IMR-90 (cell line): ENCODE measurements at regions not wholly inside any gene's neighbourhood (a gene's known extent, or its start where the extent isn't known, plus 50 kb on each side); places are given as distances from the start of the nearest gene placed in this dataset.

Source experiments
- ATAC-seq: fragments of 200-7000 bp; cut with Tn5 transposase; 2 replicates; pipeline ENCODE4 v1.9.1; 2020; ENCODE audit warnings: low read depth, mild to moderate bottlenecking, moderate library complexity
- BruUV-seq: library from RNA; stranded (reverse); fragments of 400-500 nt; replicated peaks from 2 replicates; lab custom pipeline; 2021; lab: Mats Ljungman, UMichigan
- CTCF ChIA-PET: fragments of 300-600 bp; formaldehyde crosslinking; extraction: SDS; loops from one replicate; lab custom pipeline; 2021; ENCODE audit warnings: antibody characterized with exemption; lab: Yijun Ruan, JAX
- POLR2A ChIA-PET: fragments of 300-600 bp; sonication (Branson Sonifier 250); formaldehyde crosslinking; loops from one replicate; lab custom pipeline; 2022; ENCODE audit warnings: antibody characterized with exemption; ENCODE audit not compliant: unreplicated experiment; lab: Charles Lee
- DNase-seq: peaks from one replicate; pipeline ENCODE4 v3.0.0; 2013
- H2AFZ ChIP-seq: replicated peaks from 2 replicates; pipeline ENCODE3; 2013; ENCODE audit warnings: low read length, mild to moderate bottlenecking; ENCODE audit not compliant: poor library complexity
- H2AK5ac ChIP-seq: 2 replicates; pipeline ENCODE4 v1.6.1; 2013; ENCODE audit warnings: low read depth, low read length, inconsistent platforms
- H2AK9ac ChIP-seq: replicated peaks from 2 replicates; pipeline ENCODE3; 2013; ENCODE audit warnings: mild to moderate bottlenecking, low read depth, low read length, moderate library complexity; ENCODE audit not compliant: poor library complexity
- H2BK120ac ChIP-seq: 2 replicates; pipeline ENCODE4 v1.6.1; 2013; ENCODE audit warnings: low read depth, low read length, inconsistent platforms
- H2BK15ac ChIP-seq: 3 replicates; pipeline ENCODE4 v1.6.1; 2013; ENCODE audit warnings: low read depth, low read length, inconsistent platforms
- H2BK20ac ChIP-seq: 2 replicates; pipeline ENCODE4 v1.6.1; 2013; ENCODE audit warnings: low read depth, mild to moderate bottlenecking, inconsistent platforms, low read length, moderate library complexity
- H2BK5ac ChIP-seq: 2 replicates; pipeline ENCODE4 v1.6.1; 2013; ENCODE audit warnings: mild to moderate bottlenecking, low read depth, low read length, inconsistent platforms; ENCODE audit not compliant: poor library complexity, severe bottlenecking
- H3K14ac ChIP-seq: replicated peaks from 2 replicates; pipeline ENCODE4 v1.6.1; 2013; ENCODE audit warnings: low read depth, low read length, inconsistent platforms
- H3K18ac ChIP-seq: 2 replicates; pipeline ENCODE4 v1.6.1; 2013; ENCODE audit warnings: low read depth, low read length, control low read depth
- H3K23ac ChIP-seq: 2 replicates; pipeline ENCODE4 v1.6.1; 2013; ENCODE audit warnings: low read depth, low read length, inconsistent platforms
- H3K27ac ChIP-seq: 2 replicates; pipeline ENCODE4 v1.5.1; 2013; ENCODE audit warnings: mild to moderate bottlenecking, control low read depth, low read length; ENCODE audit not compliant: insufficient read depth
- H3K27me3 ChIP-seq: 2 replicates; pipeline ENCODE4 v1.6.1; 2013; ENCODE audit warnings: low read length; ENCODE audit not compliant: control insufficient read depth, insufficient read depth
- H3K36me3 ChIP-seq: 2 replicates; pipeline ENCODE4 v1.6.1; 2013; ENCODE audit warnings: low read length, mixed read lengths; ENCODE audit not compliant: control insufficient read depth, insufficient read depth
- H3K4ac ChIP-seq: 2 replicates; pipeline ENCODE4 v1.6.1; 2013; ENCODE audit warnings: low read depth, low read length, inconsistent platforms
- H3K4me1 ChIP-seq: 2 replicates; pipeline ENCODE4 v1.6.1; 2013; ENCODE audit warnings: low read length, mixed read lengths; ENCODE audit not compliant: control insufficient read depth, insufficient read depth
- H3K4me2 ChIP-seq: 2 replicates; pipeline ENCODE4 v1.6.1; 2013; ENCODE audit warnings: low read depth, mild to moderate bottlenecking, control low read depth, low read length, moderate library complexity
- H3K4me3 ChIP-seq: 2 replicates; pipeline ENCODE4 v1.5.1; 2013; ENCODE audit warnings: low read depth, mild to moderate bottlenecking, control low read depth, low read length, moderate library complexity; ENCODE audit not compliant: insufficient read depth
- H3K56ac ChIP-seq: 2 replicates; pipeline ENCODE4 v1.6.1; 2013; ENCODE audit warnings: low read length, inconsistent platforms; ENCODE audit not compliant: insufficient read depth; ENCODE audit errors: extremely low read depth
- H3K79me1 ChIP-seq, 2 experiments: 2 replicates each; pipeline ENCODE4 v1.6.1; 2013; ENCODE audit warnings: low read length in 2 of 2, inconsistent platforms in 1 of 2, low read depth in 1 of 2
- H3K9ac ChIP-seq: 2 replicates; pipeline ENCODE4 v1.6.1; 2013; ENCODE audit warnings: low read depth, low read length, control low read depth
- H3K9me1 ChIP-seq: 2 replicates; pipeline ENCODE4 v1.6.1; 2013; ENCODE audit warnings: low read length, inconsistent platforms; ENCODE audit not compliant: insufficient read depth
- H3K9me3 ChIP-seq: 2 replicates; pipeline ENCODE4 v1.6.1; 2013; ENCODE audit warnings: low read length; ENCODE audit not compliant: control insufficient read depth, insufficient read depth
- H4K20me1 ChIP-seq: 2 replicates; pipeline ENCODE4 v1.6.1; 2013; ENCODE audit warnings: low read length, inconsistent platforms; ENCODE audit not compliant: insufficient read depth
- H4K5ac ChIP-seq: 2 replicates; pipeline ENCODE4 v1.6.1; 2013; ENCODE audit warnings: mild to moderate bottlenecking, low read depth, low read length, control low read depth
- H4K8ac ChIP-seq, 2 experiments: 2 replicates each; pipeline ENCODE4 v1.6.1; 2013; ENCODE audit warnings: low read depth in 2 of 2, low read length in 2 of 2, control low read depth in 1 of 2, inconsistent platforms in 1 of 2
- H4K91ac ChIP-seq: 2 replicates; pipeline ENCODE4 v1.6.1; 2013; ENCODE audit warnings: low read depth, low read length, inconsistent platforms; ENCODE audit not compliant: insufficient read depth
- BHLHE40 ChIP-seq: fragments of 150-350 bp; IDR thresholded peaks from 2 replicates; pipeline ENCODE4 v1.6.1; 2016; ENCODE audit warnings: mild to moderate bottlenecking, low read depth, low read length
- CEBPB ChIP-seq: IDR thresholded peaks from 2 replicates; pipeline ENCODE4 v1.6.1; 2012; ENCODE audit warnings: low read depth, low read length, improper control_type of control experiment
- CHD1 ChIP-seq: IDR thresholded peaks from 2 replicates; pipeline ENCODE4 v1.6.1; 2012; ENCODE audit warnings: low read depth, low read length, improper control_type of control experiment
- FOS ChIP-seq: fragments of 150-350 bp; IDR thresholded peaks from 2 replicates; pipeline ENCODE4 v1.6.1; 2016; ENCODE audit warnings: low read depth, low read length
- MAFK ChIP-seq: IDR thresholded peaks from 2 replicates; pipeline ENCODE4 v1.6.1; 2012; ENCODE audit warnings: low read depth, low read length, improper control_type of control experiment
- MAZ ChIP-seq: IDR thresholded peaks from 2 replicates; pipeline ENCODE4 v1.6.1; 2012; ENCODE audit warnings: low read depth, mild to moderate bottlenecking, low read length, improper control_type of control experiment, moderate library complexity, borderline replicate concordance
- MXI1 ChIP-seq: IDR thresholded peaks from 2 replicates; pipeline ENCODE4 v1.6.1; 2012; ENCODE audit warnings: low read depth, mild to moderate bottlenecking, low read length, moderate library complexity, borderline replicate concordance
- NFE2L2 ChIP-seq: fragments of 150-350 bp; IDR thresholded peaks from 2 replicates; pipeline ENCODE4 v1.6.1; 2016; ENCODE audit warnings: low read depth, mild to moderate bottlenecking, low read length
- POLR2A ChIP-seq: IDR thresholded peaks from 2 replicates; pipeline ENCODE4 v1.6.1; 2012; ENCODE audit warnings: mild to moderate bottlenecking, low read depth, low read length
- RAD21 ChIP-seq: IDR thresholded peaks from 2 replicates; pipeline ENCODE4 v1.6.1; 2012; ENCODE audit warnings: low read length, improper control_type of control experiment
- RCOR1 ChIP-seq: IDR thresholded peaks from 2 replicates; pipeline ENCODE4 v1.6.1; 2012; ENCODE audit warnings: mild to moderate bottlenecking, low read length, improper control_type of control experiment; ENCODE audit not compliant: insufficient replicate concordance
- RFX5 ChIP-seq: IDR thresholded peaks from 2 replicates; pipeline ENCODE4 v1.8.0; 2012; ENCODE audit warnings: low read depth, mild to moderate bottlenecking, low read length, moderate library complexity
- SMC3 ChIP-seq: fragments of 150-350 bp; IDR thresholded peaks from 2 replicates; pipeline ENCODE4 v1.6.1; 2016; ENCODE audit warnings: low read depth, mild to moderate bottlenecking, antibody characterized with exemption, low read length, moderate library complexity
- USF2 ChIP-seq: fragments of 150-350 bp; IDR thresholded peaks from 2 replicates; pipeline ENCODE4 v1.6.1; 2017; ENCODE audit warnings: mild to moderate bottlenecking, antibody characterized with exemption, low read length, low read depth
- WGBS, 2 experiments: methylation state at CpG; one replicate each; pipeline versions ENCODE4 v1.1.5 to v1.1.7; 2013; ENCODE audit warnings: missing lambda C conversion rate in 2 of 2; ENCODE audit not compliant: insufficient read length in 1 of 2; ENCODE audit errors: extremely low coverage in 2 of 2; 5-methylcytosine and 5-hydroxymethylcytosine counted together
- dilution Hi-C: fragments of 300-500 bp; cut with HindIII; formaldehyde crosslinking; loops from one replicate; pipeline ENCODE4 v1.14.3; 2018; ENCODE audit warnings: low sequenced_read_pairs; ENCODE audit not compliant: unreplicated experiment
- in situ Hi-C: fragments of 300-500 bp; cut with MboI; formaldehyde crosslinking; loops from 3 replicates; pipeline ENCODE4 v1.14.3; 2019; ENCODE audit warnings: low sequenced_read_pairs, inconsistent platforms, mixed read lengths
- intact Hi-C: fragments of 100-400 bp; cut with micrococcal nuclease; formaldehyde crosslinking; loops from 2 replicates; pipeline ENCODE4 v1.10.0; 2022
- TF ChIP-seq, protein P1 (sequence below): conservative IDR thresholded peaks from 2 replicates; pipeline ENCODE4 v1.5.1; 2012; ENCODE audit warnings: mild to moderate bottlenecking, low read depth, low read length, improper control_type of control experiment
- TF ChIP-seq, protein P2 (sequence below): fragments of 150-350 bp; IDR thresholded peaks from 2 replicates; pipeline ENCODE4 v1.6.1; 2016; ENCODE audit warnings: low read depth, mild to moderate bottlenecking, low read length, moderate library complexity, borderline replicate concordance

DNA sequence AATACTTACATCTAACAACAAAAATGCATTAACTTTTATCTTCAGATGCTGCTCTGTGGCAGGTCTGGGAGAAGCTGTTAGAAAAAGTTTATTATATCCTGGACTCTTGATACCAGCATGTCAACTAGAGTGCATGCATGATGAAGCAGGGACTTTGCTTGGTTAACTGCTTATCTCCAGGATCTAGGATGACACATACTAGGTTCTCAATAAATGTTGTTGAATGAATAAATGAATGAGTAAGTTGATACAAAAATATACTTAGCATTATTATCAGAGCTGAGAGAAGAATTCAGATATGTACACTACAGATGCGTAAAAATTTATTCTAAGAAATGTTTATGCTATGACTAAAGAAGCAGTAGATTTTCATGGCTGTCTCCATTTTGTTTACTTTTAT is 304.3 kb downstream of the LTN1 start:
- POLR2A ChIA-PET, result no interaction called here
- no peaks in the 10 kb centered on the region for H3K27me3 ChIP-seq
- H3K56ac ChIP-seq, result no peak overlapping the region
- CTCF ChIA-PET, result interaction anchor here (1.1 to 1.2 kb wide), 2 partner anchors 9 to 36 kb away, joined by 3 to 4 read pairs; no protein-coding TSS in a partner anchor
- H4K91ac ChIP-seq, result no peak overlapping the region
- in situ Hi-C loops (no loop called here), dilution Hi-C loops (no loop called here), intact Hi-C loops (no loop called here)
- no peaks in the 10 kb centered on the region for H3K36me3 ChIP-seq
- no peak overlapping the region for H3K4ac ChIP-seq
- DNase-seq, result no peak
- H2AFZ ChIP-seq, result no peak overlapping the region
- H2BK5ac ChIP-seq, result no peak overlapping the region
- H2BK15ac ChIP-seq, result no peak overlapping the region
- no peaks in the 10 kb centered on the region for H3K79me1 ChIP-seq
- no peak overlapping the region for H3K18ac ChIP-seq
- H2BK120ac ChIP-seq, result no peak overlapping the region
- no peak overlapping the region for H3K4me3 ChIP-seq
- H4K20me1 ChIP-seq, result no peaks in the 10 kb centered on the region
- peaks cover 1% of the 10 kb centered on the region; the same call in 1 of the 2 replicates for H3K4me1 ChIP-seq
- H2AK5ac ChIP-seq, result no peak overlapping the region
- no peak overlapping the region for H4K5ac ChIP-seq
- no peak overlapping the region for H4K8ac ChIP-seq
- H3K9me3 ChIP-seq, result no peaks in the 10 kb centered on the region
- H2BK20ac ChIP-seq, result no peak overlapping the region
- no peaks in the 10 kb centered on the region for H3K9me1 ChIP-seq
- H3K14ac ChIP-seq, result no peak overlapping the region
- WGBS, 2 experiments, result no CpG with 5 or more reads among the region's 1 CpG
- peak; percentile 21; the same call in 1 of the 2 replicates for ATAC-seq
- no peak overlapping the region for H3K27ac ChIP-seq
- H3K23ac ChIP-seq, result no peak overlapping the region
- no peak overlapping the region for H3K4me2 ChIP-seq
- TF ChIP-seq RAD21 (no peak), MAFK (no peak), MXI1 (no peak), USF2 (no peak), RCOR1 (no peak), CEBPB (no peak), CHD1 (no peak), NFE2L2 (no peak), POLR2A (no peak), RFX5 (no peak), SMC3 (no peak), FOS (no peak), MAZ (no peak), BHLHE40 (no peak)
- TF ChIP-seq, protein P1, sequence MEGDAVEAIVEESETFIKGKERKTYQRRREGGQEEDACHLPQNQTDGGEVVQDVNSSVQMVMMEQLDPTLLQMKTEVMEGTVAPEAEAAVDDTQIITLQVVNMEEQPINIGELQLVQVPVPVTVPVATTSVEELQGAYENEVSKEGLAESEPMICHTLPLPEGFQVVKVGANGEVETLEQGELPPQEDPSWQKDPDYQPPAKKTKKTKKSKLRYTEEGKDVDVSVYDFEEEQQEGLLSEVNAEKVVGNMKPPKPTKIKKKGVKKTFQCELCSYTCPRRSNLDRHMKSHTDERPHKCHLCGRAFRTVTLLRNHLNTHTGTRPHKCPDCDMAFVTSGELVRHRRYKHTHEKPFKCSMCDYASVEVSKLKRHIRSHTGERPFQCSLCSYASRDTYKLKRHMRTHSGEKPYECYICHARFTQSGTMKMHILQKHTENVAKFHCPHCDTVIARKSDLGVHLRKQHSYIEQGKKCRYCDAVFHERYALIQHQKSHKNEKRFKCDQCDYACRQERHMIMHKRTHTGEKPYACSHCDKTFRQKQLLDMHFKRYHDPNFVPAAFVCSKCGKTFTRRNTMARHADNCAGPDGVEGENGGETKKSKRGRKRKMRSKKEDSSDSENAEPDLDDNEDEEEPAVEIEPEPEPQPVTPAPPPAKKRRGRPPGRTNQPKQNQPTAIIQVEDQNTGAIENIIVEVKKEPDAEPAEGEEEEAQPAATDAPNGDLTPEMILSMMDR, result no peak
- TF ChIP-seq, protein P2, sequence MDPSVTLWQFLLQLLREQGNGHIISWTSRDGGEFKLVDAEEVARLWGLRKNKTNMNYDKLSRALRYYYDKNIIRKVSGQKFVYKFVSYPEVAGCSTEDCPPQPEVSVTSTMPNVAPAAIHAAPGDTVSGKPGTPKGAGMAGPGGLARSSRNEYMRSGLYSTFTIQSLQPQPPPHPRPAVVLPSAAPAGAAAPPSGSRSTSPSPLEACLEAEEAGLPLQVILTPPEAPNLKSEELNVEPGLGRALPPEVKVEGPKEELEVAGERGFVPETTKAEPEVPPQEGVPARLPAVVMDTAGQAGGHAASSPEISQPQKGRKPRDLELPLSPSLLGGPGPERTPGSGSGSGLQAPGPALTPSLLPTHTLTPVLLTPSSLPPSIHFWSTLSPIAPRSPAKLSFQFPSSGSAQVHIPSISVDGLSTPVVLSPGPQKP, result no peak
- no peak overlapping the region for H3K9ac ChIP-seq
- H2AK9ac ChIP-seq, result no peak overlapping the region
- BruUV-seq, result no TSS peak
